ENCODE measurements at regions not wholly inside any gene's neighbourhood (a gene's known extent, or its start where the extent isn't known, plus 50 kb on each side); places are given as distances from the start of the nearest gene placed in this dataset.

DNA sequence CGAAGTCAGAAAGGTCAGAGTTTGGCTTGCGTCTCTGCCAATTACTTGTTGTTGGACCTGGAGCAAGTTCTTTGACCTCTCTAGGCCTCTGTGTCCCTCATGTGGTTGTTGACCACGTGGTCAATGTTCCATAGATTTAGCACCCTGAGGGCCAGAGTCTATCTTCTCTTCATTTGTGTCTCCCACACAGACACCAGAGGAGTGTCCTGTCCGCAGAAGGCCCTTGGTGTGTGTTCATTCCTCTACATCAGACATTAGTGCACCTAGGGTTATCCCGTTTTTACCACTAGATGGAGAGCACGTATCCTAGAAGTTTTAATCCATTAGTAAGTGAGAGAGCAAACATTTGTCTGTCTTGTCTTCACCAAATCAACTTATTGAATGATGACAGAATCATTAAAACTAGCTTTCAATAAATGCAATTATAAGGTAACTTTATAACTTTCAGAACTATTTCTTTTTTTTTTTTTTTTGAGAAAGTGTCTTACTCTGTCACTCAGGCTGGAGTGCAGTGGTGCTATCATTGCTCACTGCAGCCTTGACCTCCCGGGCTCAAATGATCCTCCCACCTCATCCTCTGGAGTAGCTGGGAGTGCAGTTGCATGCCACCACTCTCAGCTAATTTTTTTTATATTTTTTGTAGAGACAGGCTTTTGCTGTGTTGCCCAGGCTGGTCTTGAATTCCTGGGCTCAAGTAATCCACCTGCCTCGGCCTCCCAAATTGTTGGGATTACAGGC, 122.5 kb upstream of the ANKRD1 start:
- no peak overlapping the region for H3K27ac ChIP-seq
- H3K27me3 ChIP-seq, result no peaks in the 10 kb centered on the region
- TF ChIP-seq, protein P1, sequence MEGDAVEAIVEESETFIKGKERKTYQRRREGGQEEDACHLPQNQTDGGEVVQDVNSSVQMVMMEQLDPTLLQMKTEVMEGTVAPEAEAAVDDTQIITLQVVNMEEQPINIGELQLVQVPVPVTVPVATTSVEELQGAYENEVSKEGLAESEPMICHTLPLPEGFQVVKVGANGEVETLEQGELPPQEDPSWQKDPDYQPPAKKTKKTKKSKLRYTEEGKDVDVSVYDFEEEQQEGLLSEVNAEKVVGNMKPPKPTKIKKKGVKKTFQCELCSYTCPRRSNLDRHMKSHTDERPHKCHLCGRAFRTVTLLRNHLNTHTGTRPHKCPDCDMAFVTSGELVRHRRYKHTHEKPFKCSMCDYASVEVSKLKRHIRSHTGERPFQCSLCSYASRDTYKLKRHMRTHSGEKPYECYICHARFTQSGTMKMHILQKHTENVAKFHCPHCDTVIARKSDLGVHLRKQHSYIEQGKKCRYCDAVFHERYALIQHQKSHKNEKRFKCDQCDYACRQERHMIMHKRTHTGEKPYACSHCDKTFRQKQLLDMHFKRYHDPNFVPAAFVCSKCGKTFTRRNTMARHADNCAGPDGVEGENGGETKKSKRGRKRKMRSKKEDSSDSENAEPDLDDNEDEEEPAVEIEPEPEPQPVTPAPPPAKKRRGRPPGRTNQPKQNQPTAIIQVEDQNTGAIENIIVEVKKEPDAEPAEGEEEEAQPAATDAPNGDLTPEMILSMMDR (IDR thresholded peaks at IDR 0.05), result peak in 6 of 7 experiments; percentile 27 to 56 (median 46)
- no peak for TF ChIP-seq POLR2A (IDR thresholded peaks at IDR 0.05)
- DNase-seq, result peak in 1 of 4 donors; percentile 16
- no peak for ATAC-seq
- H3K4me1 ChIP-seq, result no peaks in the 10 kb centered on the region
- 45 to 50% methylated on average over 8 of the region's 8 CpGs for WGBS, 2 donors
- H3K4me3 ChIP-seq, result no peak overlapping the region
- H3K36me3 ChIP-seq (replicated peaks in 1 of 2; ENCODE audit: insufficient read depth in 1 of 2, low read depth in 2 of 2), result no peaks in the 10 kb centered on the region
- H3K9me3 ChIP-seq, result no peaks in the 10 kb centered on the region
- intact Hi-C loops (cut with DNase I), result no loop called here

DNA sequence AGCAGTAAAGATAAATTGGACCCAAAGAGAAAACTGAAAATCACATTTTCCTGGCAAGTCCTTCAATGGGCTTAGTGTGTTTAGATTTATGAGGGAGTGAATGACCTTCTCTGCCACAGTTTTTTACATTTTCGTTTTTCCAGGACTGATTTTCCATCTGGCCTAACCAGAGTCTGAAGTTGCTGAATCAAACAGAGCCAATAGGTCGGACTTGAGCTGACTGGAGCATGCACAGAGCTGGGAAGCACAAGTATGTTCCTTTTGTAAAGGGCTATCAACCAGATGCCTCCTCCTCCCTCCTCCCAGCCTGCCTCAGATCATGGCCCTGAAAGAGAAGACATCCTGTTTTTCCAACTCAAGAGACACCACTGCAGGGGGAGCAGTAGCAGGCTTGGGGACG, 126.0 kb upstream of the ANKRD1 start:
- H3K9me3 ChIP-seq, result no peaks in the 10 kb centered on the region
- H3K4me1 ChIP-seq, result no peaks in the 10 kb centered on the region
- TF ChIP-seq, protein P1 (IDR thresholded peaks at IDR 0.05), result no peak
- no peak for TF ChIP-seq POLR2A (IDR thresholded peaks at IDR 0.05)
- ATAC-seq (no peak), DNase-seq (peak in 1 of 4 donors; percentile 16)
- H3K27me3 ChIP-seq, result no peaks in the 10 kb centered on the region
- no peak overlapping the region for H3K27ac ChIP-seq
- intact Hi-C loops (cut with DNase I), result no loop called here
- H3K4me3 ChIP-seq, result no peak overlapping the region
- WGBS, 2 donors, result 28 to 42% methylated on average over 3 of the region's 3 CpGs
- no peaks in the 10 kb centered on the region for H3K36me3 ChIP-seq (replicated peaks in 1 of 2; ENCODE audit: insufficient read depth in 1 of 2, low read depth in 2 of 2)

DNA sequence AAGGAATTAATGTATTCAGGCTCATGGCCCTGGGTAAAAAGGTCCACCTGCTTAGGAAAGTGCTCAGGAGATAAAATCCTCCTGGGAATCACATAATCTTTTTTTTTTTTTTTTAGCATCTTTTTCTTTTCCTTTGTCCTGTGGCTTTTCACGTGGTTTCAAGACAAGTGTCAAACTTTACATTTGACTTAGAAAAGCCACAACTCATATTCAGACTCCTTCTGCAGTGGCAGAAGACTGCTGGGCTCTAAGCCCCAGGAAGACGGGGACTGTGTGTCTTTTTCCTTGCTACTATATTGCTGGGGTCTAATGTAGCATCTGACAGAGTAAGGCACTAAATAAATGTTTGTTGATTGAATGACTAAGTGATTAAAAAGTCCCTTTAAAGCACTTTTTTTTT, 127.5 kb upstream of the ANKRD1 start:
- 73 to 92% methylated on average over 2 of the region's 2 CpGs for WGBS, 2 donors
- H3K4me3 ChIP-seq, result no peak overlapping the region
- no peaks in the 10 kb centered on the region for H3K36me3 ChIP-seq (replicated peaks in 1 of 2; ENCODE audit: insufficient read depth in 1 of 2, low read depth in 2 of 2)
- TF ChIP-seq, protein P1 (IDR thresholded peaks at IDR 0.05), result no peak
- TF ChIP-seq POLR2A (IDR thresholded peaks at IDR 0.05), result no peak
- DNase-seq, result no peak
- no peaks in the 10 kb centered on the region for H3K9me3 ChIP-seq
- intact Hi-C loops (cut with DNase I), result no loop called here
- no peak for ATAC-seq
- no peak overlapping the region for H3K27ac ChIP-seq
- H3K4me1 ChIP-seq, result no peaks in the 10 kb centered on the region
- H3K27me3 ChIP-seq, result no peaks in the 10 kb centered on the region

DNA sequence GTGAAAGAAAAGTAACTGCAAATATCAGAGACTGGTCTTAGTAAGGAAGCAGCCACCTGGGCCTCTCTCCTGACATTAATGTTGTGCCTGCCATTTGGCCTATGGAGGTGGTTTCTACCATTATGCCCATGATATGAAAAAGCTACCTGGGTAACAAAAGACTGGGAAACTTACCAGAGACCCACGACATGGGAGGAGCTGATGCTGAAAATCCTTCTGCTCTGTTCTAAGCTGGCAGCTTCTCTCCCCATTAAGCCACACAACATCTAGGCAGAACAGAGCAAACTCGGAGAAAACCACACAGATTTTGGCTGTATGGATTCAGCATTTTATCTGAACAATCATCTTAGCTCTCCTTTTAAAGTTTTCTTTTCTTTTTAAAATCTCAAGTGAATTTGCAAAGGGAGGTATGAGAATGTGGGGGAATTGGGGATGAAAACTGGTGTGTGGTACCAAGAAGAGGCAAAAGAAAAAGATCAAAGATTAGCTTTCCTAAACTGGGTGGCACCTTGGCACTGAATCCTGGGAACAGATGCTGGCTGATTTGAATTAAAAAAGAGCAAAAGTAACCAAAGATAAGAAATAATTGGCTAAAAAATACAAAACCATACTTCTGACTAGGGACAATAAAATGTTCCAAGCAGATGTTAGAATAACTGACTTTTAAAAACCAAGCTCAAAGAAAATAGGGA, 128.6 kb upstream of the ANKRD1 start:
- 64 to 69% methylated on average over 2 of the region's 2 CpGs for WGBS, 2 donors
- intact Hi-C loops (cut with DNase I), result no loop called here
- H3K36me3 ChIP-seq (replicated peaks in 1 of 2; ENCODE audit: insufficient read depth in 1 of 2, low read depth in 2 of 2), result no peaks in the 10 kb centered on the region
- H3K4me1 ChIP-seq, result no peaks in the 10 kb centered on the region
- TF ChIP-seq, protein P1 (IDR thresholded peaks at IDR 0.05), result no peak
- no peak for TF ChIP-seq POLR2A (IDR thresholded peaks at IDR 0.05)
- no peaks in the 10 kb centered on the region for H3K9me3 ChIP-seq
- no peak overlapping the region for H3K27ac ChIP-seq
- ATAC-seq, result no peak
- H3K27me3 ChIP-seq, result no peaks in the 10 kb centered on the region
- no peak for DNase-seq
- H3K4me3 ChIP-seq, result no peak overlapping the region

All from body of pancreas (tissue), 4 donors.